PC-3 (cell line): ENCODE measurements at regions not wholly inside any gene's neighbourhood (a gene's known extent, or its start where the extent isn't known, plus 50 kb on each side); places are given as distances from the start of the nearest gene placed in this dataset.

ENCODE experiments used
- EZH2phosphoT487 ChIP-seq: fragments of 300-600 bp; sonication (generic); IDR thresholded peaks from 2 replicates; pipeline ENCODE4 v1.6.1; 2018; ENCODE audit warnings: mild to moderate bottlenecking, antibody characterized with exemption, low read length, borderline replicate concordance
- TF ChIP-seq, protein P1 (sequence below): fragments of 300-600 bp; sonication (generic); conservative IDR thresholded peaks from 2 replicates; pipeline ENCODE4 v1.5.1; 2017; ENCODE audit warnings: antibody characterized with exemption, low read depth, mild to moderate bottlenecking, low read length

- TF ChIP-seq, protein P1, sequence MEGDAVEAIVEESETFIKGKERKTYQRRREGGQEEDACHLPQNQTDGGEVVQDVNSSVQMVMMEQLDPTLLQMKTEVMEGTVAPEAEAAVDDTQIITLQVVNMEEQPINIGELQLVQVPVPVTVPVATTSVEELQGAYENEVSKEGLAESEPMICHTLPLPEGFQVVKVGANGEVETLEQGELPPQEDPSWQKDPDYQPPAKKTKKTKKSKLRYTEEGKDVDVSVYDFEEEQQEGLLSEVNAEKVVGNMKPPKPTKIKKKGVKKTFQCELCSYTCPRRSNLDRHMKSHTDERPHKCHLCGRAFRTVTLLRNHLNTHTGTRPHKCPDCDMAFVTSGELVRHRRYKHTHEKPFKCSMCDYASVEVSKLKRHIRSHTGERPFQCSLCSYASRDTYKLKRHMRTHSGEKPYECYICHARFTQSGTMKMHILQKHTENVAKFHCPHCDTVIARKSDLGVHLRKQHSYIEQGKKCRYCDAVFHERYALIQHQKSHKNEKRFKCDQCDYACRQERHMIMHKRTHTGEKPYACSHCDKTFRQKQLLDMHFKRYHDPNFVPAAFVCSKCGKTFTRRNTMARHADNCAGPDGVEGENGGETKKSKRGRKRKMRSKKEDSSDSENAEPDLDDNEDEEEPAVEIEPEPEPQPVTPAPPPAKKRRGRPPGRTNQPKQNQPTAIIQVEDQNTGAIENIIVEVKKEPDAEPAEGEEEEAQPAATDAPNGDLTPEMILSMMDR: no peak
- no peak for TF ChIP-seq EZH2phosphoT487
Measured at GRCh38 chr2:67945940-67946339, 116.9 kb downstream of the C1D start.
